ENCODE measurements at regions not wholly inside any gene's neighbourhood (a gene's known extent, or its start where the extent isn't known, plus 50 kb on each side); places are given as distances from the start of the nearest gene placed in this dataset.

DNA sequence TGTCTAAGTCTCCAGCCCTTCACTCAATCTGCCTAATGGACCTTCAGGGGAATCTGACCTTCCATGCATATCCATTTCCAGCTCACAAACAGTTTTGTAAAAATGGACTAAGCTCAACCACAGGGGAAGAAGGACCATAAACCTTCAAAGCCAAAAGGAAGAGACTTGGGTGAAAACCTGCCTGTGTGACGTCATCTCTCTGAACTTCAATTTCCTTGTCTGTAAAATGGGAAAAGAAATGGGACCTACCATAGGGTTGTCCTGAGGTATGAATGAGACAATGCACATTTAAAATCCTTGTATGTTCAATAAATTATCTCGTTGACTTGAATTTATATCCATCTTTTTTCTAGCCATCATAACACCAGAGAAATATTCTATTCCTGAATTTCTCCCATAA is 370.7 kb downstream of the INSC start:
- DNase-seq (ENCODE audit: low read depth) = no peak

DNA sequence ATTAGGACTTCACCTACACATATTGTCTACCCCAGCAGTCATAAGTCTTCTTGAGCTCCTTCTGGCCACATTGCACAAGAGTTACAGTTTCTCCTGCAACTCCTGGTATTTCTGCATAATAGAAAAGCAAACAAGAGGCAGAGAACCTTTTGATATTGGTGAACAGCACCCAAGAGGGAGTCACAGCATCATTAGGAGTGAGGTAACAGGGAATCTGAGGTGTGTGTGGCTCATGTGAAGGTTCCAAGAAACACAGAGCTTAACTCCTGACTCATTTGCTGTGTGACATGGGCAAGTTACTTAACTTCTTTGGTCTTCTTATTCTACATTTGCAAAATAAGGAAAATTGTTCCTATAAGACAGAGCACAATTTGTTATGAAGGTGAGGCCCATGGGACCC is 374.6 kb downstream of the INSC start:
- DNase-seq (ENCODE audit: low read depth) = no peak

DNA sequence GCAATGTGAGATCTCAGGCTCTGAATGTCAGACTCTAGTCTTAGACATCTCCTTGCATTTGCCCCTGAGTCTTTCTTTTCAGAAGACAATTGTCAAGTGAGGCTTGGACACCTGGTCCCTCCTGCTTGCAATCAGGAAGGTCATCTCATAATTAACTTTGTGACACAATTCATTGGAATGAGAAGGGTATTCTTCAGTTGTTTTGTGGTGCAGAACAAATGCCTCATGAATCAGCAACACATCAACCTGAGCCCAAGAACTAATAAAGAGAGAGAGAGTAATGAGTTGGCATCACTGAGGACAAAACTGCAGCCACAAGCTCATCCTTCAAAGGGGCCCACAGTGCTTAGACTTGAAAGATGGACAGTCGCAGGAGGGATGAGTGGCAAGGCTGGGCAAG is 375.8 kb downstream of the INSC start:
- DNase-seq (ENCODE audit: low read depth) = no peak

DNA sequence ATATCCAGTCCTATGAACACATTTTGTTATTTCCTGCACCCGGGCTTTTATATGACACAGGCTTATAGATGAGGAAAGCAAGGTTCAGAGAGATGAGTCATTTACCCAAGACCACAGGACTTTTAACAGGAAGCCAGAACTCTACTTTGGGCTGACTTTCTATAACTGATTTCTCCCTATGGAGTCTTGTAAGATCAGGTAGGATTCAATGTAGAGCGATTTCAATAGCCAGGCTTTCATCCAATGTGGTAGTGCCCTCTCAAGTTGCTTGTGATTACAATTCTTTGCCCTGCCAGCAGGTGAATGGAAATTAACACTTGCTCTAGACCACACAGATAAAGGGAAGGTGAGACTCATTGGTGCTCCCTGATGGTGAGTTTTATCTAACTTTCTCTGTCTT is 378.3 kb downstream of the INSC start:
- no peak for DNase-seq (ENCODE audit: low read depth)

DNA sequence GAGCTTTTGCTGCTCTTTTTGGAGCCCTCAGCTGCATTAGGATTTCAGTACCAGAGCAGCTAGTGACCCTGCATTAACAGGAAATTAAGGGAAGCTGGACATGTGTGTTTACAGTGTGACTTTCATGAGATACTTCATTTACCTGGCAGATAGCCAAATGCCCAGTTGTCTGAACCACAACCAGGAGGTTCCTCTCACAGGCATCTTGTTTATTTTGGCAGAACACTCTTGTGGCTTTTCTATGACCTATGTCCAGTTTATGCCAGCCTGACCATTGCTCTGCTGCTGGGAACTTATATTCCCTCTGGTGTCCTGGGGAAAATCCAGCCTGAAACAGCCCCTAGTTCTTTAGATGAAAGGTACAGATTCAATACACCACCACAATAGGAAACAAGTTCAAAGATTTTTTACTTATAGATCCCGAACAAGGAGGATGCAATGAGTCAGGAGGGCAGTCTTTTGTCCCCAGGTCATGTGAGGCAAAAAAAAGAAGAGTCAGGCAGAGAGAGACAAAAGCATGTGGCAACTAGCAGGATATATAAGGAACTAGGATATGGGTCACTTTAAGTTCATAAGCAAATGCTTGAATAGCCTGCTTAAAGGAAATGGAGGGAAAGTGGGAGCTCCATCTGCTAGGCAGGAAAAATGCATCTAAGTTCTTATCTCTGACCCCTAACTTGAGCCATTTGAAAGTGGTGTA is 379.3 kb downstream of the INSC start:
- no peak for DNase-seq (ENCODE audit: low read depth)

DNA sequence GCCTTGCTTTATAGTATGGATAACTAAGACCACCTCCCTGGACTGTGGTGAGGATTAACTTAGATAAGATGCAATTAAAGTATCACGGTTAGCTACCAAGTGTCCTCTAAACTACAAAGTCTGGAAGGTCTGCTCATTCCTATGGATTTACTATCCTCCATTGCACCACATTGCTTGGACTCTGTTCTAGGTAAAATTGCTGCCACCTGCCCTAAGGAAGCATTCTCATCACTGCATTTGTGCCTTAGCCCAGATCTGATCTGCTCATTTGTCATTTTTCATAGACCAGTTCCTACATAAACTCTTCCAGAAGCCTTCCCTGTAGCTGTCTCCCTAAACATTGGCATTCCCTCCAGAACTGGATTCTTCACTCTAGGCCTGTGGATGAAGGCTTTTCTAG is 380.0 kb downstream of the INSC start:
- DNase-seq (ENCODE audit: low read depth) = no peak

DNA sequence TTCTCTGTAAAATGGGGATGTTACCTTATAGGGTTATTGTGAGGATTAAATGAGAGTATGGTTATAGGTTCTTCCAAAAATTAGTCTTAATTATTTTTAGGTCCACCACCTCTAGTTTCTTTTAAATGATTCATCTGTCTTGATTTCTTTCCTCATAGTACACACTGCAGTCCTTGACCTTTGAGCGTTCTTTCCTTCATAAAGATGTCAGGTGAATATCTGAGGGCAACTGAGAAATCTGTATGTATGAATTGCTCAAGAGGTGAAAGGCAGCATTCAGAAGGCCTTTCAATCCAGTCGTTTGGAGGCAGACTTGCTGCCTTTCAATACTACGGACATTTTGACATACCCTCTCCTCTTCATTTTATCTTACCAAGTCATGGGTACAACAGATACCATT is 380.7 kb downstream of the INSC start:
- DNase-seq (ENCODE audit: low read depth) = no peak

DNA sequence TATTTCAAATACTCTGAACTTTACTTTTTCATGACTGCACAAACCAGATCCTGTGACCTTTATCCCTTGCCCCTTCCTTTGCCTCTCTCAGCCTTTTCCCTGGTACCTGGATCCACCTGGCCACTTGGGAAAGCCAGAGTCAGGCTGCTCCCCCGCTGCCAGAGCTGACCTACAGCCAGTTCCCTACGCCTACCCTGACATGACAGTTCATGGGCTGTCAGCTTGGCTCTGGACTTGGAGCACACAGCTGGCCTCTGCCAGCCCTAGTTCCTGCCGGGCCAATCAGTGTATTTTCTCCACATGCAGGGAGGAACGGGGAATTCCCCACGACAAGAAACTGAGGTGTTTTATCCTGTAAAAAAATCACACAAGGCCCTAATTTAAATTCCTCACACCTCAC is 382.6 kb downstream of the INSC start:
- no peak for DNase-seq (ENCODE audit: low read depth)

DNA sequence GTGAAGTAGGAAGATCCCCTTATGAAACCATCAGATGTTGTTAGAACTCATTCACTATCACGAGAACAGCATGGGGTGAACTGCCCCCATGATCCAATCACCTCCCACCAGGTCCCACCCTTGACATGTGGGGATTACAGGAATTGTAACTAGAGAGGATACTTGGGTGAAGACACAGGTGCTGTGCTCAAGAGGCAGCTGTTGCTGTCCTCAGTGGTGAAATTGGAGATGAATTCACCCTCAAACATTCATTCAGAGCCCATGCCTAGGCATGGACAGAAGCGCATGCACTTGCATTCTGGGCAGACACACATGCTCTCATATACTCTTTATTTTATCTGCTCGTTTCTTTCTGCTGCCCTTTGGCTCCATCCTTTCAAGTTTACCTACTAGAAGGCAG is 385.0 kb downstream of the INSC start:
- DNase-seq (ENCODE audit: low read depth) = no peak

DNA sequence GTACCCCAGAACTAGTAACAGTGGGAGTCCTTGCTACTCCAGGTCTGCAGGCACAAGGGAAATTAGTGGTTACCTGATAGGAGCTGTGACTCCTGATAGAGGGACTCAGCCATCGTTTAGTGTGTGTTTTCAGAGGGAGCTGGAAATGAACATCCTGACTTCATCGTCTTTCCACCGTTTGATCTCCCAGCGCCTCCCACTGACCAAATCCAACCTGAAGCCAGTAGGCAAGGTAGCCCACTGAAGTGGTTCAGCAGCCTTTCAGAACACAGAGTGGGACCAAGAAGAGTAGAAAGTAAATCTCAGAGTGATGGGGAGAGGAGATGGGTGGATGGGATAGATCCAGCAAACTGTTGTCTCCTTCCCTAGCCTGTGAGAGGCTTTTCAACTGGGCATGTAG is 385.9 kb downstream of the INSC start:
- DNase-seq (ENCODE audit: low read depth) = no peak

DNA sequence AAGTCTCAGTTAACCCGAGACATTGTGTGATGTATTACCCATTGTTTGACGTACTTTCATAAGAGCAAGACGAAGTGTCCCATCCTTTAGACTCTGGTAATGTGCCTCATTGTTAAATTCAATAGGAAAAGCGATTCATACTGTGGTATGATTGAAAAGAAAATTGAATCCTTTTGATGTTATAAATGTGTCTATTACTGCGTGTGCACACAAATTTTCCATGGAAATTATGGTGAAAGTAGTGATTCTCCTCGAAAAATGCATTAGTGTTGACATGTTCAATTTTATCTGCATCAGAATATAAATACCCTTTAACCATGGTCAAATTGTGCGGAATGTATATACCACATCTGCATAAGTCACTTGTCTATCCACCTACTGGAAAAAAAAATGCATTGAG is 386.8 kb downstream of the INSC start:
- DNase-seq (ENCODE audit: low read depth) = no peak

DNA sequence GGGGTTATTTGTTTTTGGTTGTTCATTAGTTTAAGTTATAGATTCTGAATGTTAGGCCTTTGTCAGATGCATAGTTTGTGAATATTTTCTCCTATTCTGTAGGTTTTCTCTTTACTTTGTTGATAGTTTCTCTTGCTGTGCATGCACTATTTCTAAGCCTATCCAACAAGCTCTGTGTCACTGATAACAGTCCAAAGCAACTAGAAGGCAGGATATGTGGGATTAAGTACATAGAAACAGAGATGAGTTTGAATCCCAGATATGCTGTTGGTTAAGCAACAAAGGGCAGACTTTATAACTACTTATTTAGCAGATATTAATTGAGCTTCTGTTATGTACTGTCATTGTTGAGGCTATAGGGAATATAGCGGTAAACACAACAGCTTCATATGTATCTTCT is 390.4 kb downstream of the INSC start:
- DNase-seq (ENCODE audit: low read depth) = no peak

DNA sequence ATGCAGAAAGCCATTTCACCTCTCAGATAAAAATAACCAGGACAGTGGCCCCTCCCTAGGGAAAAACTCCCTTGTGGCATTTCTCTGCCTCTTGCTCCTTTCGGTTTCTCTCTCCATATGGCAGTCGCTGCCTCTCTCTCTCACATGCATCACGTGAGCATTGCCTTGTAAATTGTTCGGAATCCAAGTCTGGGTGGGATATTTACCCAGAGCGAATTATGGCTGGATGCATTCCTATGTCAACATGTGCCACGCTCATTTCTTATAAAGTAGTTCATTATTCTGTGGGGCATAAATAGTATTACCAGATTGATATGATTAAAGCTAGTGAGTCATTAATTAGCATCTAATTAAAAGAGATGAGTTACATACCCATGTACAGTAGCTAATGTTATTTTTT is 392.9 kb downstream of the INSC start:
- DNase-seq (ENCODE audit: low read depth) = no peak

DNA sequence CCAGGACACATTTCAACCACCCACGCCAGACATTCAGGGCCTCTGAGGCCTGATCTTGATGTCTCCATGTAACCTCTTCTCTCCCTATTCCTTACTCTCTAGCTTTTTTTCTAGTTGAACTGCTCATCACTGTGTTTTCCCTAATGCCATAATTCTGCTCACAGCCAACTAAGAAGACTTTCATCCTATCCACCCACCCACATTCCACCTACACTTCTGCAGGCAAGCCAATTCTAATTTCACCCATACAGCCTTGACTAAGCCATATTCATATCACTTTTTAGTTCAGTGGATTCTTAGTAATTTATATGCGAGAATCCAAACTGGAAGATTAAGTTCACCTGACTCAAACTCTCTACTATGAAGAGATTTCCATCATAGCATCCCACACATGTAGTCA is 394.4 kb downstream of the INSC start:
- DNase-seq (ENCODE audit: low read depth) = no peak

DNA sequence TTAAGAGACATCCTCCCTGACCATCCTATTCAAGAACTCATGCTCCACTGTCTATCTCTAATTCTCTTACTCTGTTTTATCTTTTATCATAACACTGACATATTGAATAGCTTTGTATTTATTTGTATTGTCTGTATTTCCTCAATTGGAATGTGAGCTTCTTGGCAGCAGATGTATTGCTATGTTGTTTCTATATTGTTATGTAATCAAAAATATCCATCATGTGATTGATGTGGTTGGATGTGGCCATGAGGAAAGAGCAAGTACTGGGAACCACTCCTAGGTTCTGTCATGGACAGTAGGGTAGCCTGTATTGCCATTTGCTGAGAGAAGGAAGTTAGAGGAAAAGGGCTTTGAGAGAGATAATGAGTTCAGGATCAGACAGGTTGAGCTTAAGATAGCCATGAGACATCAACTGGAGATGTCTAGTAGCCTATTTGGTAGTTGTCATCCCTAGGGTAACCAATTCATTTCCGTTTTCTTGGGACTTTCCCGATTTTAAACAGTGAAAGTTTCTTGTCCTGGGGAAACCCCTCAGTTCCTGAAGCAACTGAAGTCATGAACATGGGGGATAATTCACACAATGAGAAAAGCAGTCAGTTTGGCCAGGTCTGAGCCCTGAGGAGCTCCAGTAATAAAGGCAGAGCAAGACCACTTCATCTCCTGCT is 404.5 kb downstream of the INSC start:
- no peak for DNase-seq (ENCODE audit: low read depth)

DNA sequence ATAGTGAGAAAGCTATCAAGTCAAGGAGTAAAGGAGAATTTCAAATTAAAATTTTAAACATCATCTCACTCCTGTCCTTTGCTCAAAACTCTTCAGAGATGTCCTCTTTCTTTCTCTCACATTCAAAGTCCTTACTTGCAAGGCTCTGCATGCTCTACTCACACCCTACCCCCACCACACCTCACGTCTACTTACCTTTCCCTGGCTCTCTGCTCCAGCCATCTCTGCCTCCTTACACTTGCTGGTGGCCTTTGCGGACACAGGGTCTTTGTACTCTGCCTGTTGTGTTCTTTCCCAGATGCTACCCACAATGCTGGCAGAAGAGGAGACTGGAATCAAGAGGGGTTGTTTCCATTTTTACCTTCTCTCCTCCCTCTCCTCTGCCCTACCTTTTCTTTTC is 405.2 kb downstream of the INSC start:
- no peak for DNase-seq (ENCODE audit: low read depth)

DNA sequence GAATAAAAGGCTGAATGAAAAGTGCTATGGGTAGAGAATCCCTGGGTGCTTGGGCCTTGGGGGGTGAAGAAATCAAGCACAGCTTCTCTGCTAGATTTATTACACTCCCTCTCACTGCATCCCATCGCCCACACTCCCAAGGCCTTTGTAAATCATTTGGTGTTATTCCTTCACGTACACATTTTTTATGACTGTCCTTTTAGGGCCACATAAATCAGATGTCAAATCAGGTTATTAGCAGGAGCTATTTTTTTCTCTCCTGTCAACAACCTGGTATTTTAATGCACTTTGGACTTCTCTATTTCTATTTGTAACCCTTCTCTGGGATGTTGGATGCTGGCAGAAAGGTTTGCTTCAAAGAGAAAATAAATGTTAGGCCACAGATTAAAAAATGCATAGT is 408.8 kb downstream of the INSC start:
- no peak for DNase-seq (ENCODE audit: low read depth)

DNA sequence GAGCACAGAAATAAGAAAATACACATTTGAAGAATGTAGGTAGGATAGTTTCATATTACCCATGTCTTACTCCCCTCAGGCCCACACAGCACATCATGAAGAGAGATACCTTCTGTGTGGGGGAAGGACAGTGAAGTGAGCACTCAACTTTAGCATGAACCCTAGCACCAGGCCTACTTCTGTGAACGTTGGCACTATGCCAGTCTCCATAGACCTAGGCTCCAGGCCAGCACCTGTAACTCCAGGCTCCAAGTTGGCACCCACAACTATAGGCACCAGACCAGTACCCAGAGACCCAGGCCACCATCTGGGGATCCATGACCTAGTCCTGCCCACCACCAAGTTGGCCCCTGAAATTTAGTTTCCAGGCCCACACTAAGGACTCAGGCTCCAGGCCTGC is 410.9 kb downstream of the INSC start:
- no peak for DNase-seq (ENCODE audit: low read depth)

DNA sequence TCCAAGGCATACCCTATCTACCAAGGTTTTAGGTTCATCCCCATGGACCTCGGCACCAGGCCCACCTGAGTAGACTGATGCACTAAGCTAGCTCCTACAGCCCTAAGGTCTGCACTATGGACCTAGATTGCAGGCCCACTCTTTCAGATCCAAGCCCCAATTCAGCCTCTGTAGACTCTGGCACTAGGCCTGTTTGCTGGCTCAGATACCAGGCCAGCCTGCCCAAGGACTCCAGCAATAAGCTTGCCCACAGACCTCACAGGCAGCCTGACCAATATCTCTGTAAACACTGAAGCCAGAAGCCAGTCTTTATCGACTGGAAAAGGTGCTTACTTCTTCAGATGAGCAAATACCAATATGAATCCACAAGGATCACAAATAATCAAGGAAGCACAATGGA is 411.3 kb downstream of the INSC start:
- DNase-seq (ENCODE audit: low read depth) = no peak

DNA sequence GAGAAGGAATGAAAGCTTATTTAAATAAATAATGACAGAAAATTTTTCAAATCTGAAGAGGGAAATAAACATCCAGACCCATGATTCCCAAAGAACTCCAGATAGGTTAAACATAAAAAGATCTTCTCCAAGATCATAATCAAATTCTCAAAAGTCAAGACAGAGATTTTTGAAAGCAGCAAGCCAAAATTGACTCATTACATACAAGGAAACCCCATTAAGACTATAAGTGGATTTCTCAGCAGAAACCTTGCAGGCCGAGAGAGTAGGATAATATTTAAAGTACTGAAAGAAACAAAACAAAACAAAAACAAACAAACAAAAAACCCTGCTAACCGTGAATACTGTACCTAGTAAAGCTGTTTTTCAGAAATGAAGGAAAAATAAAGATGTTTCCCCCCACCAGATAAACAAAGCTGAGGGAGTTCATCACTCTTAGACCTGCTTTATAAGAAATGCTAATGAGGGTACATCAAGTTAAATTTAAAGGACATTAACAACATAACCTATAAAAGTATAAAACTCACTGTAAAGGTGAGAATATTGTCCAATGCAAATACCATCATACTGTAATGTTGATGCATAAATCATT is 412.2 kb downstream of the INSC start:
- DNase-seq (ENCODE audit: low read depth) = no peak

DNA sequence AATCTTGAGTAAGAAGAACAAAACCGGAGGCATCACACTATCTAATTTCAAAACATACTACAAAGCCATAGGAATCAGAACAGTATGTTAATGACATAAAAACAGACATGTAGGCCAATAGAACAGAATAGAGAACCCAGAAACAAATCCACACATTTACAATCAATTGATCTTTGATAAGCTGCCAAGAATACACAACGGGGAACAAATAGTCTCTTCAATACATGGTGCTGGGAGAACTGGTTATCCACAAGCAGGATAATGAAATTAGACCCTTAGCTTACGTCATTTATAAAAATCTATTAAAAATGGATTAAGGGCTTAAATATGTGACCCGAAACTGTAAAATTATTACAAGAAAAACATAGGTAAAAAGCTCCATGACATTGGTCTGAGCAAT is 417.7 kb downstream of the INSC start:
- DNase-seq (ENCODE audit: low read depth) = no peak

DNA sequence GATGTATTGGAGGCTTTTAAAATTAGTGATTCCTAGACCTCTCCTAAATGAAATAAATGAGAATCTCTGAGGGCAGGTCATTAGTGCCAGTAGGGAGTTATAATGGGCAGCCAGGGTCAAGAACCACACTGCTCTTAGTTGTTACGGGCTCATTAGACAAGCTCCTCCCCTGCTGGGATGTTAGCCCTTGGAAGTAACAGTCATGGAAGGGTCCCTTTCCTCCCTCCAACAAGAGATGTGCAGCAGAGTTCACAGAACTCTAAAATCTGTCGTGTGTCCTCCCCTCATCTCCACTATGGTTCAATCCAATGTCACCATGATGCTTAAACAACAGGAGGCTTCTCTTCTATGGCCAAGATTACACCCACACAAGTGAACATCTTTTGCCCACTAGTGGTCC is 419.5 kb downstream of the INSC start:
- DNase-seq (ENCODE audit: low read depth) = no peak

DNA sequence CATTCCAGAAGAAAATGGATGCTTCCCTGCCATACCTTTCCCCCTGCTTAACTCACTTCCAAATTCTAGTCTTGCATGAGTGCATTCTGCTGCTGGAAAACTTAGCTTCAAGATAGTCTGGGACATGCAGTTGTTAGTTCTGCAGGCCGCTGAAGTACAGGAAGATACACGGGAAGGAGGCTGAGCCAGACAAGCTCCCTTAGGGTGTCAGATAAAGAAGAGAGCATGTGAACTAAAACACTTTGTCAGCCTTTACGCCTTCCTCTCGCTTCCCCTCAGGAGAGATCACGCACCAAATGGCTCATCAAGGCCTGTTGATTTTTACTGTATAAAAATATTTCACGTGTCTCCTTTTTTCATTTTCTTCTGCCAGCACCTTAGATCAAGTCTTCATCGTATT is 420.7 kb downstream of the INSC start:
- DNase-seq (ENCODE audit: low read depth) = no peak

DNA sequence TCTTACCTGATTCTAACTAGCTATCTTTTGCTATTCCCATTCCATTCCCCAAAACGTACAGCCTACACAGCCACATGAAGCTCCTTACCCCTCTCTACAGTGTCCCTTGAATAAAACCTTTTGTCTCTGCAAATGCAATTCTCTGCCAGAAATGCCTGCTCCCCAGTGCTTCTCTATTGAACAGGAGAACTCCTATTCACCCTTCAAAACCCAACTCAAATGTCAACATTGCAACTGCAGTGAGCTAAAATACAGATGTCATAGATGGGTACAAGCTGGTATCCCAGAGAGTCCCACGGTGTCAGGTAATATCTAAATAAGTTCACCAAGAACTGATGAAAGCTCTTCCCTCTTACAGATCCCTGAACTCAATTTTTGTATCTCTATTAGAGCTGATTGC is 421.7 kb downstream of the INSC start:
- no peak for DNase-seq (ENCODE audit: low read depth)

All from GM04503 (cell line).